ENCODE measurements at regions not wholly inside any gene's neighbourhood (a gene's known extent, or its start where the extent isn't known, plus 50 kb on each side); places are given as distances from the start of the nearest gene placed in this dataset.

DNA sequence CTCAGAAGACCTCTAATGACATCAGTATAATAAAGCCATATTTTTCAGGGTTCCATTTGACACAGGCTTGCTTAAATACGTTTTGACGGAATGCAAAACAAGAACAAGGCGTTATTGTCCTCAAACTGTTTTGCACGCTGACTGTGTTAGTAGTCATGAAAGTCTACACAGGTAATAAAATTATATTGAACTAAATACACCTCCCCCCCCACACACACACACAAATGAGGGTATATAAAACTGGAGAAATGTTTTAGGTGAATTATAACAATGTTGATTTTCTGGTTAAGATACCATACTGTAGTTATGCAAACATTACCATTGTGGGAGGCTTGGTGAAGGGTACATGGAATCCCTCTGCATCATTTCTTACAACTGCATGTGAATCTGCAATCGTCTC is 257.1 kb upstream of the ARRDC4 start:
- TF ChIP-seq, protein P1, sequence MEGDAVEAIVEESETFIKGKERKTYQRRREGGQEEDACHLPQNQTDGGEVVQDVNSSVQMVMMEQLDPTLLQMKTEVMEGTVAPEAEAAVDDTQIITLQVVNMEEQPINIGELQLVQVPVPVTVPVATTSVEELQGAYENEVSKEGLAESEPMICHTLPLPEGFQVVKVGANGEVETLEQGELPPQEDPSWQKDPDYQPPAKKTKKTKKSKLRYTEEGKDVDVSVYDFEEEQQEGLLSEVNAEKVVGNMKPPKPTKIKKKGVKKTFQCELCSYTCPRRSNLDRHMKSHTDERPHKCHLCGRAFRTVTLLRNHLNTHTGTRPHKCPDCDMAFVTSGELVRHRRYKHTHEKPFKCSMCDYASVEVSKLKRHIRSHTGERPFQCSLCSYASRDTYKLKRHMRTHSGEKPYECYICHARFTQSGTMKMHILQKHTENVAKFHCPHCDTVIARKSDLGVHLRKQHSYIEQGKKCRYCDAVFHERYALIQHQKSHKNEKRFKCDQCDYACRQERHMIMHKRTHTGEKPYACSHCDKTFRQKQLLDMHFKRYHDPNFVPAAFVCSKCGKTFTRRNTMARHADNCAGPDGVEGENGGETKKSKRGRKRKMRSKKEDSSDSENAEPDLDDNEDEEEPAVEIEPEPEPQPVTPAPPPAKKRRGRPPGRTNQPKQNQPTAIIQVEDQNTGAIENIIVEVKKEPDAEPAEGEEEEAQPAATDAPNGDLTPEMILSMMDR (conservative IDR thresholded peaks at IDR 0.05; ENCODE audit: low read length): no peak
- TF ChIP-seq EZH2phosphoT487 (IDR thresholded peaks at IDR 0.05; ENCODE audit: borderline replicate concordance, low read depth, low read length): no peak
